Breast epithelium (tissue), 4 donors: ENCODE measurements at regions not wholly inside any gene's neighbourhood (a gene's known extent, or its start where the extent isn't known, plus 50 kb on each side); places are given as distances from the start of the nearest gene placed in this dataset.

Experiments
- DNase-seq, 2 donors: peaks; one replicate each; pipeline ENCODE4 v3.0.0-alpha.2; 2019; ENCODE audit warnings: low spot score in 2 of 2
- H3K27ac ChIP-seq, 2 donors: fragments of 200-600 bp; sonication (generic) in 1 of 2; one replicate each; pipeline ENCODE4 v1.5.1; 2016 to 2019; ENCODE audit warnings: mild to moderate bottlenecking in 1 of 2
- H3K27me3 ChIP-seq, 2 donors: fragments of 200-600 bp; sonication (generic) in 1 of 2; one replicate each; pipeline versions ENCODE4 v1.5.1 to v1.6.0; 2017 to 2019; ENCODE audit warnings: control low read depth in 1 of 2, mild to moderate bottlenecking in 1 of 2
- H3K36me3 ChIP-seq: fragments of 200-600 bp; one replicate; pipeline ENCODE4 v1.5.1; 2019
- H3K4me1 ChIP-seq, 2 donors: fragments of 200-600 bp; sonication (generic); one replicate each; pipeline ENCODE4 v1.5.1; 2016 to 2019; ENCODE audit warnings: control low read depth in 1 of 2
- H3K4me3 ChIP-seq, 3 donors: fragments of 200-600 bp; sonication (generic); 1 replicate in 2 of 3; 2 replicates in 1 of 3; pipeline ENCODE4 v1.5.1; 2016 to 2019; ENCODE audit warnings: mild to moderate bottlenecking in 3 of 3, moderate library complexity in 2 of 3
- H3K9me3 ChIP-seq, 2 donors: fragments of 200-600 bp; sonication (generic) in 1 of 2; one replicate each; pipeline ENCODE4 v1.5.1; 2016 to 2019; ENCODE audit warnings: control low read depth in 1 of 2
- POLR2A ChIP-seq: fragments of 450-650 bp; IDR thresholded peaks from one replicate; pipeline ENCODE4 v1.6.1; 2016; ENCODE audit warnings: antibody characterized with exemption, mild to moderate bottlenecking, moderate library complexity
- POLR2AphosphoS5 ChIP-seq, 3 donors: sonication (generic); formaldehyde crosslinking; IDR thresholded peaks; one replicate each; pipeline ENCODE4 v1.6.1; 2017; ENCODE audit warnings: antibody characterized with exemption in 3 of 3
- intact Hi-C: fragments of 100-400 bp; cut with DNase I; formaldehyde crosslinking; loops from one replicate; pipeline ENCODE4 v1.15.1; 2023; ENCODE audit warnings: low total_unique reads
- TF ChIP-seq, protein P1 (sequence below), 3 donors: fragments of 450-650 bp; IDR thresholded peaks; one replicate each; pipeline ENCODE4 v1.5.1; 2016 to 2017; ENCODE audit warnings: antibody characterized with exemption in 3 of 3, mild to moderate bottlenecking in 3 of 3, moderate library complexity in 3 of 3

GRCh38 chr13:73245246-73245645, 186.4 kb downstream of the KLF5 start:
- Histone ChIP-seq H3K27me3 (no peaks in the 10 kb centered on the region), H3K4me1 (peaks cover 0 to 11% of the 10 kb centered on the region in 2 donors), H3K9me3 (no peaks in the 10 kb centered on the region), H3K4me3 (no peak overlapping the region), H3K36me3 (no peaks in the 10 kb centered on the region), H3K27ac (no peak overlapping the region)
- no peak for TF ChIP-seq POLR2AphosphoS5 (IDR thresholded peaks at IDR 0.05)
- TF ChIP-seq, protein P1, sequence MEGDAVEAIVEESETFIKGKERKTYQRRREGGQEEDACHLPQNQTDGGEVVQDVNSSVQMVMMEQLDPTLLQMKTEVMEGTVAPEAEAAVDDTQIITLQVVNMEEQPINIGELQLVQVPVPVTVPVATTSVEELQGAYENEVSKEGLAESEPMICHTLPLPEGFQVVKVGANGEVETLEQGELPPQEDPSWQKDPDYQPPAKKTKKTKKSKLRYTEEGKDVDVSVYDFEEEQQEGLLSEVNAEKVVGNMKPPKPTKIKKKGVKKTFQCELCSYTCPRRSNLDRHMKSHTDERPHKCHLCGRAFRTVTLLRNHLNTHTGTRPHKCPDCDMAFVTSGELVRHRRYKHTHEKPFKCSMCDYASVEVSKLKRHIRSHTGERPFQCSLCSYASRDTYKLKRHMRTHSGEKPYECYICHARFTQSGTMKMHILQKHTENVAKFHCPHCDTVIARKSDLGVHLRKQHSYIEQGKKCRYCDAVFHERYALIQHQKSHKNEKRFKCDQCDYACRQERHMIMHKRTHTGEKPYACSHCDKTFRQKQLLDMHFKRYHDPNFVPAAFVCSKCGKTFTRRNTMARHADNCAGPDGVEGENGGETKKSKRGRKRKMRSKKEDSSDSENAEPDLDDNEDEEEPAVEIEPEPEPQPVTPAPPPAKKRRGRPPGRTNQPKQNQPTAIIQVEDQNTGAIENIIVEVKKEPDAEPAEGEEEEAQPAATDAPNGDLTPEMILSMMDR (IDR thresholded peaks at IDR 0.05) = no peak
- TF ChIP-seq POLR2A = no peak
- no peak for DNase-seq
- intact Hi-C loops = no loop called here

GRCh38 chr13:73244467-73244866, 185.7 kb downstream of the KLF5 start:
- no peak for TF ChIP-seq POLR2AphosphoS5 (IDR thresholded peaks at IDR 0.05)
- TF ChIP-seq, protein P1 (IDR thresholded peaks at IDR 0.05) = no peak
- H3K9me3 ChIP-seq = no peaks in the 10 kb centered on the region
- H3K27ac ChIP-seq = no peak overlapping the region
- intact Hi-C loops = no loop called here
- no peaks in the 10 kb centered on the region for H3K27me3 ChIP-seq
- DNase-seq = no peak
- H3K4me3 ChIP-seq = no peak overlapping the region
- no peaks in the 10 kb centered on the region for H3K36me3 ChIP-seq
- H3K4me1 ChIP-seq = peaks cover 0 to 10% of the 10 kb centered on the region in 2 donors

- no peaks in the 10 kb centered on the region for H3K9me3 ChIP-seq
- no peak overlapping the region for H3K27ac ChIP-seq
- no peaks in the 10 kb centered on the region for H3K27me3 ChIP-seq
- no peak for TF ChIP-seq POLR2AphosphoS5 (IDR thresholded peaks at IDR 0.05)
- TF ChIP-seq POLR2A = no peak
- TF ChIP-seq, protein P1 (IDR thresholded peaks at IDR 0.05) = no peak
- DNase-seq = no peak
- no peaks in the 10 kb centered on the region for H3K4me1 ChIP-seq
- no peaks in the 10 kb centered on the region for H3K36me3 ChIP-seq
- intact Hi-C loops = no loop called here
- no peak overlapping the region for H3K4me3 ChIP-seq
These were observed 183.8 kb downstream of the KLF5 start for GRCh38 chr13:73242515-73243015.

DNA sequence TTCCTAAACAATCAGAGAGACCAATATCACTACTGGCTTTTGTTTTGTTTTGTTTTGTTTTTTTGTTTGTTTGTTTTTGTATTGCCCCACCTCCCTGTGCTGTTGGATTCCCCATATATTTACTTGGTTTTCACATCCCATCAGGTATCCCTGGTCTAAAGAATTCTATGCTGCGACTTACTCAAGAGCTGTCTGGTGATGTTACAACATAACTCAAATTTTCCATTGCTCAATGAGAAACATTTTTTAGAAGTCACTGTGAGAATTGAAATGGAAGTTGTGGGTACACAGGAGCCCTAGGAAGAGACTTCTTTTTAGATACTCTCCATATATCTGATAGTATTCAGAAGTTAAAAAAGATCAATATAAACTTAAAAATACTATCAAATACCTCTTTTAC, 181.4 kb downstream of the KLF5 start:
- peak overlapping the region in 1 of 2 donors; percentile 73 for H3K27ac ChIP-seq
- no peaks in the 10 kb centered on the region for H3K36me3 ChIP-seq
- no peak overlapping the region for H3K4me3 ChIP-seq
- TF ChIP-seq, protein P1 (IDR thresholded peaks at IDR 0.05) = no peak
- TF ChIP-seq POLR2AphosphoS5 (IDR thresholded peaks at IDR 0.05) (no peak), POLR2A (no peak)
- DNase-seq = no peak
- intact Hi-C loops = no loop called here
- H3K4me1 ChIP-seq = no peaks in the 10 kb centered on the region
- H3K27me3 ChIP-seq = no peaks in the 10 kb centered on the region
- H3K9me3 ChIP-seq = no peaks in the 10 kb centered on the region

DNA sequence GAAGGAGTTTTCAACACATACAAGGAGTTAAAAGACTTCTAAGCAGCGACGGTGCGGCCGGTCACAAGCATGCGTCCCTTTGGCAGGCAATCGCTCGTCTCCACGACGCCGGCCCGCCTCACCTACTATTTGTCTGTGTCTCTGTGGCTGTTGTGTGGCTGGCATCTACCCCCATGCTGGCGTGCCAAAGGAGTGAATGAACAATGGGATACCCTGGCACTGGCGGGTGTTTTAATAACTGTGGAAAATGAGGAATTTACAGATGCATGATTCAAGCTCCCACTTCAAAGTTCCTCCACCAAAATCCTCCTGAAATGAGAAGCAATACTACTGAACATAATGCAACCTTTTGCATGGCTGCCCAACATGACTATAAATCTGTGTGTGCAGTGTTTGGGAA, 176.6 kb downstream of the KLF5 start:
- no peaks in the 10 kb centered on the region for H3K4me1 ChIP-seq
- H3K4me3 ChIP-seq = no peak overlapping the region
- H3K36me3 ChIP-seq = no peaks in the 10 kb centered on the region
- H3K27ac ChIP-seq = peak overlapping the region in 1 of 2 donors; percentile 66
- no peaks in the 10 kb centered on the region for H3K27me3 ChIP-seq
- TF ChIP-seq, protein P1 (IDR thresholded peaks at IDR 0.05) = no peak
- no peak for TF ChIP-seq POLR2AphosphoS5 (IDR thresholded peaks at IDR 0.05)
- TF ChIP-seq POLR2A = no peak
- intact Hi-C loops = loop anchor here (10.0 kb wide), 1 partner anchor 431 kb away; no protein-coding TSS in a partner anchor
- no peaks in the 10 kb centered on the region for H3K9me3 ChIP-seq
- peak; percentile 55 to 84 for DNase-seq
